ENCODE measurements at regions not wholly inside any gene's neighbourhood (a gene's known extent, or its start where the extent isn't known, plus 50 kb on each side); places are given as distances from the start of the nearest gene placed in this dataset.

DNA sequence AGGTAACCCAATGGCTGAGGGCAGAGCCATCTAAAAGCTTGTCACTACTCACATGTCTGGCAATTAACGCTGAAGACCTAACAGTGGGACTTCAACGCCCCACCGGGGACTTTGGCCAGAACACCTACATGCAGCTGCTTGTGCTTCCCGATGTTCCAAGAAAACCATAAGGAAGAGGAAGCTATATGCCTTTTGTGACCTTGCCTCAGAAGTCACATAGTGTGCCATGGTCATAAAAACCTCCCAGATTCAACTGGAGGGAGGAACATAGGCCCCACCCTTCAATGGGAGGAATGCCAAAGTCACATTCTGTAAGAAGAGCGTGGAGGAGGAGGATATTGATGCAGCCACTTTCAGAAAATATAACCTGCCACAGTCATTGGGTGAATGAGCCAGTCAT is 147.8 kb upstream of the MAGI3 start:
- TF ChIP-seq, protein P1, sequence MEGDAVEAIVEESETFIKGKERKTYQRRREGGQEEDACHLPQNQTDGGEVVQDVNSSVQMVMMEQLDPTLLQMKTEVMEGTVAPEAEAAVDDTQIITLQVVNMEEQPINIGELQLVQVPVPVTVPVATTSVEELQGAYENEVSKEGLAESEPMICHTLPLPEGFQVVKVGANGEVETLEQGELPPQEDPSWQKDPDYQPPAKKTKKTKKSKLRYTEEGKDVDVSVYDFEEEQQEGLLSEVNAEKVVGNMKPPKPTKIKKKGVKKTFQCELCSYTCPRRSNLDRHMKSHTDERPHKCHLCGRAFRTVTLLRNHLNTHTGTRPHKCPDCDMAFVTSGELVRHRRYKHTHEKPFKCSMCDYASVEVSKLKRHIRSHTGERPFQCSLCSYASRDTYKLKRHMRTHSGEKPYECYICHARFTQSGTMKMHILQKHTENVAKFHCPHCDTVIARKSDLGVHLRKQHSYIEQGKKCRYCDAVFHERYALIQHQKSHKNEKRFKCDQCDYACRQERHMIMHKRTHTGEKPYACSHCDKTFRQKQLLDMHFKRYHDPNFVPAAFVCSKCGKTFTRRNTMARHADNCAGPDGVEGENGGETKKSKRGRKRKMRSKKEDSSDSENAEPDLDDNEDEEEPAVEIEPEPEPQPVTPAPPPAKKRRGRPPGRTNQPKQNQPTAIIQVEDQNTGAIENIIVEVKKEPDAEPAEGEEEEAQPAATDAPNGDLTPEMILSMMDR (IDR thresholded peaks at IDR 0.05): no peak
- TF ChIP-seq ZFX (IDR thresholded peaks at IDR 0.05; ENCODE audit: borderline replicate concordance): no peak
